Mucosa of descending colon (tissue), 3 donors: ENCODE measurements at regions not wholly inside any gene's neighbourhood (a gene's known extent, or its start where the extent isn't known, plus 50 kb on each side); places are given as distances from the start of the nearest gene placed in this dataset.
"Not testable (repeated sequence)": the region's sequence is repeated elsewhere in the genome, so short reads cannot be mapped to it uniquely, and the experiment has no call there.

Experiments used
- ATAC-seq: fragments of 200-7000 bp; cut with Tn5 transposase; one replicate; pipeline ENCODE4 v1.9.1; 2020; ENCODE audit warnings: mild to moderate bottlenecking, moderate library complexity
- DNase-seq, 3 donors: peaks; one replicate each; pipeline ENCODE4 v3.0.0-alpha.2; 2020
- H3K36me3 ChIP-seq: fragments of 200-600 bp; one replicate; pipeline ENCODE4 v1.8.0; 2021; ENCODE audit warnings: low read depth, mild to moderate bottlenecking
- H3K4me1 ChIP-seq: fragments of 200-600 bp; one replicate; pipeline ENCODE4 v1.8.0; 2021; ENCODE audit warnings: low read depth, mild to moderate bottlenecking
- H3K4me3 ChIP-seq: fragments of 200-600 bp; one replicate; pipeline ENCODE4 v1.8.0; 2021; ENCODE audit warnings: mild to moderate bottlenecking
- H3K9me3 ChIP-seq: fragments of 200-600 bp; one replicate; pipeline ENCODE4 v1.8.0; 2021; ENCODE audit warnings: mild to moderate bottlenecking
- CTCF ChIP-seq: fragments of 200-600 bp; IDR thresholded peaks from one replicate; pipeline ENCODE4 v1.8.0; 2022; ENCODE audit warnings: antibody characterized with exemption, mild to moderate bottlenecking
- intact Hi-C, 2 donors: fragments of 100-400 bp; cut with DNase I in 1 of 2; cut with micrococcal nuclease in 1 of 2; formaldehyde crosslinking; loops; one replicate each; pipeline versions ENCODE4 v1.11.0 to v1.11.1; 2022; cut with DNase I, micrococcal nuclease
- donor health status: DM: no; HTN: no; CAD: no; lungs with moderate emphysema.
- donor health status: DM: no; HTN: no; CAD: no.
- donor health status: DM: no; HTN: yes; CAD: no.

GRCh38 chr4:103499094-103499493 is 220.7 kb downstream of the TACR3 start:
- Histone ChIP-seq H3K4me1 (no peaks in the 10 kb centered on the region), H3K4me3 (no peak overlapping the region), H3K9me3 (no peaks in the 10 kb centered on the region), H3K36me3 (no peaks in the 10 kb centered on the region)
- DNase-seq (no peak), ATAC-seq (no peak)
- TF ChIP-seq CTCF: no peak
- intact Hi-C loops: no loop called here

DNA sequence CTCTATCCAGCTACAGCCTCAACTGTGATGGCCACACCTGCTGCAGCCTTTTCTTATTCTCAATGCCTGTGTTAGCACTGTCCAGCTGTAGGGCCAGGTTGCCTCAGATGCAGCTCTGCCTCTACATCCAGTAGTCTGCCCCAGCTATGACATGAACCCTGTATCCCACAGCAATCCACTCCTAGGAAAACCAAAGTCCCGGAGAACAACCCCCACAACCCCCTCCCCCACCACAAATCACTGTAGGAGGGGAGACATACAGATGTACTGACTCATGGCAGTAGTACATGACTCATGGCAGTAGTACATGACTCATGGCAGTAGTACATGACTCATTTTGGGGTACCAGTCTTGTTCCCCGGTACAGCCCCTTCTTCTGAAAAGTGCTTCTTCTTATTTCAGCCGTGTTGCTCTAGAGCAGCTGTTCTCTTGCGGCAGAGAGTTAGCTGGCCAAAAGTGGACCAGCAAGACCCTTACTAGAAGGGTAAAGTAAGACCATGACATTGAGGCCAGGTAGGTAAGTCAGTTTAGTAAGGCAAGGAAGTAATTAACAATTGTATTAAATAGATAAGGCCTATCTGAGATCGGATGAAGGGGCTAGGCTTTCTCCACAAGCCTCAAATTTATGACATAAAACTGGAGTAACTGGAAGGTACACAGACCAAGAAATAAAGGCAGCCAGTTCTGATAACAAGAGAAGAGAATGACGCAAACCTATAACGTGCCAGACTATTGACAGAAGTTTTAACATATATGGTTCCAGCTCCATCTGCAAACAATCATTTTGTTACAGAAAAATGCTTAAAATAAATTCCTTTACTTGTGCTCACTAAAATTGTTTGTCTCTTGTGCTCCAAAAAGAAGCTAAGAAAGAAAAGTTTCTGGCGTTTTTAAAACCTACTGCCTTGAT is 221.4 kb downstream of the TACR3 start:
- no peak for ATAC-seq
- Histone ChIP-seq H3K36me3 (no peaks in the 10 kb centered on the region), H3K4me1 (no peaks in the 10 kb centered on the region), H3K9me3 (no peaks in the 10 kb centered on the region), H3K4me3 (no peak overlapping the region)
- DNase-seq: no peak
- no peak for TF ChIP-seq CTCF
- intact Hi-C loops: no loop called here

DNA sequence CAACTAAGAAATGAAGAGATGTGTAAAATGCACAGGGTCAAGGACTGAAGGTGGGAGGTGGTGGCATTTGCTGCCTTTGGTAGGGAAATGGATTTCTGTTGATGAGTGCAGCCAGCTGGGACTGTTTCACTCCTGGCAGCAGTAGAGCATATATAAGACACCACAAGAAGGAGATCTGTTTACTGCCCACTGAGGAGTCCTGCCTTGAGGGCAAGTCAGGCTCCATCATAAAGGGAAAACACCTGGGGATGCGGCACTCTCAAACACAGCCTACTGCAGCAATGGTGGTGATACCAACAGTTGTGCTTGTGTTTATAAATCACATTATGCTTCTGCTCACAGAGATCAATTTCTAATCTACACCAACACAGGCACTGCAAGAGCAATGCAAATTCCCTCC is 222.1 kb downstream of the TACR3 start:
- DNase-seq (no peak), ATAC-seq (no peak)
- H3K4me3 ChIP-seq: no peak overlapping the region
- no peaks in the 10 kb centered on the region for H3K4me1 ChIP-seq
- intact Hi-C loops: no loop called here
- TF ChIP-seq CTCF: no peak
- no peaks in the 10 kb centered on the region for H3K36me3 ChIP-seq
- H3K9me3 ChIP-seq: no peaks in the 10 kb centered on the region

DNA sequence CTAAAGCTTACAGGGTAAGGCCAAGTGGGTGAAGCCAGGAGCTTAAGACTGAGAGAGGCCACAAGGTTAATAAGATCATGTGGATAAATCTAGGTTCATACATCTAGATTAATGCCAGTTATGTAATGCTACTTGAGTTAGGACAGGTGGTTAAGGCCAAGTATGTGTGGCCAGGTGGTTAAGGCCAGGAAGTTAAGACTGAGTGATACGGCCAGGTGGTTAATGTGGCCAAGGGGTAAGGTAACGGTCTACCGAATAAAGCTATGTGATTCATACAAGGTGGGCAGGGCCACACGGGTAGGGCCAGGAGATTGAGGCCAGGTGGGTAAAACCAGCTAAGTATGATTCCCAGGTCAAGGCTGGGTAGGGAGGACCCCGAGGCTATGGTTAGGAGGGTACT is 223.0 kb downstream of the TACR3 start:
- ATAC-seq (no peak), DNase-seq (no peak)
- H3K9me3 ChIP-seq: no peaks in the 10 kb centered on the region
- no peak overlapping the region for H3K4me3 ChIP-seq
- no peaks in the 10 kb centered on the region for H3K36me3 ChIP-seq
- intact Hi-C loops: no loop called here
- TF ChIP-seq CTCF: no peak
- no peaks in the 10 kb centered on the region for H3K4me1 ChIP-seq

DNA sequence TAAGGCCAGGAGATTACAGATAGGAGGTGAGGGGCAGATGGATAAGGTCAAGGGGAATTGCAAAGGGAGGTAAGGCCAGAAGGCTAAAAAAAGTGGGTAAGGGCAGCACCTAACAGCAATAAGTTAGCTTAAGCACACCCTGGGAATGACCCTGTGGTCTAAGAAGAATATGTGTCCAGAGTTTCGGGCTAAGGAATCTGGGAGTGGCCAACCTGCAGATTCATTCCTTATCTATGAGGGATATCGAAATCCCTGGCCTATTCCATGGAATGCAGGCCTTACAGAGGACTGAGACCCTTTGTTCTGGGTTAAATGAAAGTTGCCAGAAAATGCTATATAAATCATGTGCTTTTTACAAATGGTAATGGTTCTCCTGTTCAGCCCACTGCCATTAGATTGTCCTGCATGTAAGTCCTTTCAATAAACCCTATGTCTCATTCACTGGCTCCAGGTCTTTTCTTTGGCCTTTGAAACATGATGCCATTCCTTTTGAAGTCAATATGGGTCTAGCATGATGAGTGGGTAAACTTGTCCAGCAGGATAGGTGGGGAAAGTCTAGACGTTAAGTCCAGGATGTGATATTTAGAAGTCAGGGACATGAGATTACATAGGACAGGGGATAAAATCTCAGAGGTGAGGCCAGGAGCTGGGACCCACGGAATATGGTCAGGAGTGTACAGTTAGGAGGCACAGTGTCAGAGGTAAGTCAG is 226.2 kb downstream of the TACR3 start:
- no peaks in the 10 kb centered on the region for H3K36me3 ChIP-seq
- H3K4me1 ChIP-seq: no peaks in the 10 kb centered on the region
- DNase-seq: no peak
- no peaks in the 10 kb centered on the region for H3K9me3 ChIP-seq
- intact Hi-C loops: no loop called here
- no peak for ATAC-seq
- H3K4me3 ChIP-seq: no peak overlapping the region
- no peak for TF ChIP-seq CTCF

- ATAC-seq, H3K4me1 ChIP-seq, H3K4me3 ChIP-seq, intact Hi-C loops, DNase-seq, H3K9me3 ChIP-seq, H3K36me3 ChIP-seq: not testable (repeated sequence)
These were observed 234.5 kb downstream of the TACR3 start for GRCh38 chr4:103485296-103485695.
